ENCODE measurements at regions not wholly inside any gene's neighbourhood (a gene's known extent, or its start where the extent isn't known, plus 50 kb on each side); places are given as distances from the start of the nearest gene placed in this dataset.

GRCh38 chr11:122025757-122026156 is 90.3 kb downstream of the BLID start:
- no peak for DNase-seq (ENCODE audit: low spot score)
- no peak for TF ChIP-seq CTCF (IDR thresholded peaks at IDR 0.05; ENCODE audit: extremely low read depth, missing control alignments)

- no peak for DNase-seq (ENCODE audit: low spot score)
- TF ChIP-seq CTCF (IDR thresholded peaks at IDR 0.05; ENCODE audit: extremely low read depth, missing control alignments), result no peak
Measured at GRCh38 chr11:122024278-122024677, 91.7 kb downstream of the BLID start.

- no peak for TF ChIP-seq CTCF (IDR thresholded peaks at IDR 0.05; ENCODE audit: extremely low read depth, missing control alignments)
- DNase-seq (ENCODE audit: low spot score), result no peak
Measured at GRCh38 chr11:122023614-122024250, 92.3 kb downstream of the BLID start.

GRCh38 chr11:122022646-122023045 is 93.4 kb downstream of the BLID start:
- TF ChIP-seq CTCF (IDR thresholded peaks at IDR 0.05; ENCODE audit: extremely low read depth, missing control alignments), result no peak
- DNase-seq (ENCODE audit: low spot score), result no peak

GRCh38 chr11:122020902-122021301 is 95.1 kb downstream of the BLID start:
- no peak for DNase-seq (ENCODE audit: low spot score)
- no peak for TF ChIP-seq CTCF (IDR thresholded peaks at IDR 0.05; ENCODE audit: extremely low read depth, missing control alignments)

- DNase-seq (ENCODE audit: low spot score), result no peak
- TF ChIP-seq CTCF (IDR thresholded peaks at IDR 0.05; ENCODE audit: extremely low read depth, missing control alignments), result no peak
Measured at GRCh38 chr11:122019908-122020694, 95.9 kb downstream of the BLID start.

- TF ChIP-seq CTCF (IDR thresholded peaks at IDR 0.05; ENCODE audit: extremely low read depth, missing control alignments), result no peak
- no peak for DNase-seq (ENCODE audit: low spot score)
Measured at GRCh38 chr11:122007601-122008071, 108.4 kb downstream of the BLID start.

Data from GM20000 (cell line).